SK-MEL-5 (cell line): ENCODE measurements at regions not wholly inside any gene's neighbourhood (a gene's known extent, or its start where the extent isn't known, plus 50 kb on each side); places are given as distances from the start of the nearest gene placed in this dataset.
A peak's percentile ranks its signal among the peaks of the same experiment; 100 is the strongest.

Source experiments
- DNase-seq: peaks from one replicate; pipeline ENCODE4 v3.0.0-alpha.2; 2016; ENCODE audit warnings: low read depth, low spot score
- in situ Hi-C: cut with HindIII; loops from 2 replicates; pipeline ENCODE4 v1.10.0; 2016; ENCODE audit warnings: low sequenced_read_pairs, high pct_unique_total_duplicates, low pct_unique_long_range_greater_than_20kb

- DNase-seq = peak; percentile 59
- in situ Hi-C loops = no loop called here
Observed at GRCh38 chr17:69605571-69605970, 191.1 kb downstream of the MAP2K6 start.

- in situ Hi-C loops = no loop called here
- DNase-seq = no peak
Observed at GRCh38 chr17:69606142-69606800, 191.8 kb downstream of the MAP2K6 start.

GRCh38 chr17:69607162-69607834 lies 192.8 kb downstream of the MAP2K6 start:
- in situ Hi-C loops = no loop called here
- peak; percentile 92 for DNase-seq

GRCh38 chr17:69608141-69608540 lies 193.6 kb downstream of the MAP2K6 start:
- in situ Hi-C loops = no loop called here
- no peak for DNase-seq

- in situ Hi-C loops = no loop called here
- peak; percentile 43 for DNase-seq
Observed at GRCh38 chr17:69608808-69609472, 194.4 kb downstream of the MAP2K6 start.

GRCh38 chr17:69609473-69610305 lies 195.2 kb downstream of the MAP2K6 start:
- in situ Hi-C loops = no loop called here
- DNase-seq = peak; percentile 76

- in situ Hi-C loops = no loop called here
Observed at GRCh38 chr17:69620363-69620762, 205.9 kb downstream of the MAP2K6 start.

GRCh38 chr17:69625474-69625873 lies 211.0 kb downstream of the MAP2K6 start:
- in situ Hi-C loops = no loop called here
- DNase-seq = no peak

More at GRCh38 chr17:69620363-69620762, 205.9 kb downstream of the MAP2K6 start:
- no peak for DNase-seq

GRCh38 chr17:69630056-69630635 lies 215.6 kb downstream of the MAP2K6 start:
- in situ Hi-C loops = no loop called here
- DNase-seq = no peak

- DNase-seq = no peak
- in situ Hi-C loops = no loop called here
Observed at GRCh38 chr17:69634844-69635243, 220.3 kb downstream of the MAP2K6 start.

GRCh38 chr17:69637446-69638156 lies 223.1 kb downstream of the MAP2K6 start:
- in situ Hi-C loops = no loop called here
- no peak for DNase-seq

- no peak for DNase-seq
- in situ Hi-C loops = no loop called here
Observed at GRCh38 chr17:69639096-69639495, 224.6 kb downstream of the MAP2K6 start.

- in situ Hi-C loops = no loop called here
- no peak for DNase-seq
Observed at GRCh38 chr17:69640073-69640472, 225.6 kb downstream of the MAP2K6 start.

GRCh38 chr17:69643686-69644085 lies 229.2 kb downstream of the MAP2K6 start:
- no peak for DNase-seq
- in situ Hi-C loops = no loop called here

GRCh38 chr17:69646729-69647128 lies 232.2 kb downstream of the MAP2K6 start:
- DNase-seq = no peak
- in situ Hi-C loops = no loop called here

GRCh38 chr17:69650881-69651280 lies 236.4 kb downstream of the MAP2K6 start:
- in situ Hi-C loops = no loop called here
- DNase-seq = no peak

- in situ Hi-C loops = no loop called here
- DNase-seq = no peak
Observed at GRCh38 chr17:69651921-69652320, 237.4 kb downstream of the MAP2K6 start.
